ENCODE measurements at regions not wholly inside any gene's neighbourhood (a gene's known extent, or its start where the extent isn't known, plus 50 kb on each side); places are given as distances from the start of the nearest gene placed in this dataset.

- H3K9me3 ChIP-seq, result peaks cover 0 to 15% (median 4%) of the 10 kb centered on the region in 4 donors
Observed at GRCh38 chr3:70476174-70476573, 163.7 kb upstream of the MDFIC2 start.

DNA sequence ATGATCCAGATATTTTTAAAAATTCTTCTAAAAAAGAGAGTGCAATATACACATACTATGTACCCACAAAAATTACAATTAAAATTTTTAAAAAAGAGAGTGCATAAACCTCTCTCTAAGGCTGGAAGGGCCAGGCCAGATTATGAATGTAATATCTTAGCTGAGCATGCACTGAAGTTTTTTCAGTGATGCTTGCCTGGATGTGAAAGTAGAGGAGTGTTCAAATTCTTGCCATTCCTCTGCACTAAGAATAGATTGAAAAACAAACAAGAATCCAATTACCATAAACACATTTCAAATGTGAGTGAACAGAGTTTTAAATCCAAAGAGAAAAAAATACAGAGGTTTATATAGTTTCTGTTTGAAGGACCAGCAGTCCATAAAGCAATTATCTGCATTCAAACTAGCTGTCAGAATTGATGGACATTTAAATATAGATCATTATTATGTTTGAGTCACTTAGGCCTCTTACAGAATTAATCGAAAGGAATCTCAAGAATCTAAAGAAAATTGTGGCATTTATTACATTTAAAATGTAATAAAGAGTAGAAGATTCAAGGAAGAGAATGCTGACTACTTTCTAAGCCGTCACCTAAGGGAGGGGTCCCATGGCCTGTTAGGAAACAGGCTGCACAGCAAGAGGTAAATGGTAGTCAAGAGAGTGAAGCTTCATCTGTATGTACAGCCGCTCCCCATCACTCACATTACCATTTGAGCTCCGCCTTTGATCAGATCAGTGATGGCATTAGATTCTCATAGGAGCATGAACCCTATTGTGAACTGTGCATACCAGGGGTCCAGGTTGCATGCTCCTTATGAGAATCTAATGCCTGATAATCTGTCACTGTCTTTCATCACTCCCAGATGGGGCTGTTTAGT is 159.3 kb upstream of the MDFIC2 start:
- 81 to 91% (median 83%) methylated on average over 4 of the region's 4 CpGs for WGBS, 5 donors
- Histone ChIP-seq H3K36me3 (no peaks in the 10 kb centered on the region), H3K4me3 (no peak overlapping the region), H3K27me3 (peaks cover 0 to 6% (median 0%) of the 10 kb centered on the region in 3 donors), H3K9me3 (no peaks in the 10 kb centered on the region), H3K27ac (no peak overlapping the region), H3K4me1 (no peaks in the 10 kb centered on the region)
- intact Hi-C loops (cut with DNase I; ENCODE audit: low total_unique reads), result no loop called here
- no peak for DNase-seq
- TF ChIP-seq EP300 (IDR thresholded peaks at IDR 0.05) (no peak), POLR2AphosphoS5 (IDR thresholded peaks at IDR 0.05) (no peak), CTCF (IDR thresholded peaks at IDR 0.05) (no peak), POLR2A (IDR thresholded peaks at IDR 0.05) (no peak)

More at GRCh38 chr3:70476174-70476573, 163.7 kb upstream of the MDFIC2 start:
- 83 to 94% (median 85%) methylated on average over 2 of the region's 2 CpGs for WGBS, 5 donors
- Histone ChIP-seq H3K4me3 (no peak overlapping the region), H3K36me3 (no peaks in the 10 kb centered on the region), H3K4me1 (no peaks in the 10 kb centered on the region), H3K27ac (no peak overlapping the region), H3K27me3 (no peaks in the 10 kb centered on the region)
- TF ChIP-seq EP300 (IDR thresholded peaks at IDR 0.05) (no peak), CTCF (IDR thresholded peaks at IDR 0.05) (no peak), POLR2AphosphoS5 (IDR thresholded peaks at IDR 0.05) (no peak), POLR2A (IDR thresholded peaks at IDR 0.05) (no peak)
- intact Hi-C loops (cut with DNase I; ENCODE audit: low total_unique reads), result no loop called here
- no peak for DNase-seq

DNA sequence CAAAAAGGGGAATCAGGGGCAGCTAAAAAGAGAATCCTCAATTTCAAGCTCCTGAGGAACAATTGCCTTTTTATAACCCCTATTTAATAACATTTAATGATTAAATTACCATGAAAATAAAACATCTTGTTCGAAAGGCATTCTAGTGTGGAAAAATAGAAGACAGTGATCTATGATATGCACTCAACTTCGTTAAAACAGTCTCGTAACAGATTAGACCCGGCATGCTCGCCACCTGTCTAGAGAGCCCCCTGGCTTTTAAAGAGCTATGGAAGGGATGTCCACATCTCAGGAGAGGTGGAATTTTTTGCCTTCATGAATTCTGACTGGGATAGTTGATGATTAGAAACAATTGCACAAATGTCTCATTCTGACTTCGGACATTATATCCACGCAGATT is 153.7 kb upstream of the MDFIC2 start:
- 82 to 87% (median 83%) methylated on average over 7 of the region's 7 CpGs for WGBS, 5 donors
- DNase-seq, result no peak
- no peak for TF ChIP-seq CTCF (IDR thresholded peaks at IDR 0.05)
- no peak for TF ChIP-seq POLR2AphosphoS5 (IDR thresholded peaks at IDR 0.05)
- TF ChIP-seq EP300 (IDR thresholded peaks at IDR 0.05), result no peak
- no peak for TF ChIP-seq POLR2A (IDR thresholded peaks at IDR 0.05)
- Histone ChIP-seq H3K4me1 (no peaks in the 10 kb centered on the region), H3K4me3 (no peak overlapping the region), H3K27ac (no peak overlapping the region), H3K36me3 (no peaks in the 10 kb centered on the region), H3K9me3 (no peaks in the 10 kb centered on the region), H3K27me3 (peaks cover 0 to 6% (median 0%) of the 10 kb centered on the region in 3 donors)
- intact Hi-C loops (cut with DNase I; ENCODE audit: low total_unique reads), result no loop called here

- H3K4me3 ChIP-seq, result no peak overlapping the region
- no peak for TF ChIP-seq POLR2AphosphoS5 (IDR thresholded peaks at IDR 0.05)
- no peak for TF ChIP-seq CTCF (IDR thresholded peaks at IDR 0.05)
- TF ChIP-seq EP300 (IDR thresholded peaks at IDR 0.05), result no peak
- TF ChIP-seq POLR2A (IDR thresholded peaks at IDR 0.05), result no peak
- peaks cover 0 to 6% (median 0%) of the 10 kb centered on the region in 3 donors for H3K27me3 ChIP-seq
- no peaks in the 10 kb centered on the region for H3K4me1 ChIP-seq
- no peak overlapping the region for H3K27ac ChIP-seq
- WGBS, 5 donors, result 65 to 81% (median 76%) methylated on average over 5 of the region's 5 CpGs
- no peaks in the 10 kb centered on the region for H3K9me3 ChIP-seq
- no peaks in the 10 kb centered on the region for H3K36me3 ChIP-seq
- intact Hi-C loops (cut with DNase I; ENCODE audit: low total_unique reads), result no loop called here
- DNase-seq, result no peak
Observed at GRCh38 chr3:70464876-70465275, 152.4 kb upstream of the MDFIC2 start.

All from stomach (tissue), 8 donors.